GM12875 (cell line): ENCODE measurements at regions not wholly inside any gene's neighbourhood (a gene's known extent, or its start where the extent isn't known, plus 50 kb on each side); places are given as distances from the start of the nearest gene placed in this dataset.

Source experiments
- H3K4me3 ChIP-seq: one replicate; pipeline ENCODE4 v1.5.1; 2011; ENCODE audit warnings: low read depth, low read length, control low read depth
- CTCF ChIP-seq: IDR thresholded peaks from 2 replicates; pipeline ENCODE4 v1.5.1; 2011; ENCODE audit warnings: low read depth, mild to moderate bottlenecking, control low read depth, inconsistent platforms, low read length, moderate library complexity, borderline replicate concordance; ENCODE audit not compliant: insufficient read depth

- no peak for TF ChIP-seq CTCF
- H3K4me3 ChIP-seq, result no peak overlapping the region
Measured at GRCh38 chr2:198883604-198884003, 574.1 kb downstream of the SATB2 start.

- TF ChIP-seq CTCF, result no peak
- no peak overlapping the region for H3K4me3 ChIP-seq
Measured at GRCh38 chr2:198880986-198881385, 576.8 kb downstream of the SATB2 start.

GRCh38 chr2:198880421-198880820 is 577.3 kb downstream of the SATB2 start:
- no peak overlapping the region for H3K4me3 ChIP-seq
- TF ChIP-seq CTCF, result no peak

- H3K4me3 ChIP-seq, result no peak overlapping the region
- no peak for TF ChIP-seq CTCF
Measured at GRCh38 chr2:198874472-198874858, 583.3 kb downstream of the SATB2 start.

- TF ChIP-seq CTCF, result no peak
- H3K4me3 ChIP-seq, result no peak overlapping the region
Measured at GRCh38 chr2:198873503-198874471, 584.0 kb downstream of the SATB2 start.

GRCh38 chr2:198863655-198864054 is 594.1 kb downstream of the SATB2 start:
- H3K4me3 ChIP-seq, result no peak overlapping the region
- TF ChIP-seq CTCF, result no peak

- H3K4me3 ChIP-seq, result no peak overlapping the region
- TF ChIP-seq CTCF, result no peak
Measured at GRCh38 chr2:198861080-198861479, 596.7 kb downstream of the SATB2 start.
